ENCODE measurements at regions not wholly inside any gene's neighbourhood (a gene's known extent, or its start where the extent isn't known, plus 50 kb on each side); places are given as distances from the start of the nearest gene placed in this dataset.

DNA sequence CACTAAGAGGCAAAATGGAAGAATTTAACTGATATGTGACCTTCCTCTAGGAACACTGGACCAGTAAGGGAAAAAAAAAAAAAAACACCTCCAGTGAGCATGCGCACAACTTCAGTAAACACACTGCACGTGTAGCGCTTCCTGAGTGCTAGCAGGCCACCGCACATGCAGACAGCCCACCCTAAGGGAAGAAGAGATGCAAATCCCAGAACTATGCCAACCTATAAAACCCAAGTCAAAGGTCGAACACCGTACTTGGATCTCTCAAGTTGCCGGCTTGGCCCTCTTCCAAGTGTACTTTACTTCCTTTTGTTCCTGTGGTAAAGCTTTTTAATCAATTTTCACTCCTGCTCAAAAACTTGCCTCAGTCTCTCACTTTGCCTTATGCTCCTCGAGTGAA, 64.5 kb upstream of the CADPS start:
- in situ Hi-C loops (cut with HindIII; ENCODE audit: extremely low pct_ligation_motif_present, low pct_unique_long_range_greater_than_20kb), result no loop called here
- TF ChIP-seq, protein P1, sequence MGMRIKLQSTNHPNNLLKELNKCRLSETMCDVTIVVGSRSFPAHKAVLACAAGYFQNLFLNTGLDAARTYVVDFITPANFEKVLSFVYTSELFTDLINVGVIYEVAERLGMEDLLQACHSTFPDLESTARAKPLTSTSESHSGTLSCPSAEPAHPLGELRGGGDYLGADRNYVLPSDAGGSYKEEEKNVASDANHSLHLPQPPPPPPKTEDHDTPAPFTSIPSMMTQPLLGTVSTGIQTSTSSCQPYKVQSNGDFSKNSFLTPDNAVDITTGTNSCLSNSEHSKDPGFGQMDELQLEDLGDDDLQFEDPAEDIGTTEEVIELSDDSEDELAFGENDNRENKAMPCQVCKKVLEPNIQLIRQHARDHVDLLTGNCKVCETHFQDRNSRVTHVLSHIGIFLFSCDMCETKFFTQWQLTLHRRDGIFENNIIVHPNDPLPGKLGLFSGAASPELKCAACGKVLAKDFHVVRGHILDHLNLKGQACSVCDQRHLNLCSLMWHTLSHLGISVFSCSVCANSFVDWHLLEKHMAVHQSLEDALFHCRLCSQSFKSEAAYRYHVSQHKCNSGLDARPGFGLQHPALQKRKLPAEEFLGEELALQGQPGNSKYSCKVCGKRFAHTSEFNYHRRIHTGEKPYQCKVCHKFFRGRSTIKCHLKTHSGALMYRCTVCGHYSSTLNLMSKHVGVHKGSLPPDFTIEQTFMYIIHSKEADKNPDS (CRISPR knock-in tag; IDR thresholded peaks at IDR 0.05), result no peak
- no peak for TF ChIP-seq ZNF563 (CRISPR knock-in tag; IDR thresholded peaks at IDR 0.05)
- TF ChIP-seq ZNF124 (CRISPR knock-in tag; IDR thresholded peaks at IDR 0.05), result no peak
- no peak for TF ChIP-seq FOXK2 (IDR thresholded peaks at IDR 0.05)
- TF ChIP-seq ZFP1 (CRISPR knock-in tag; IDR thresholded peaks at IDR 0.05), result no peak
- TF ChIP-seq, protein P2, sequence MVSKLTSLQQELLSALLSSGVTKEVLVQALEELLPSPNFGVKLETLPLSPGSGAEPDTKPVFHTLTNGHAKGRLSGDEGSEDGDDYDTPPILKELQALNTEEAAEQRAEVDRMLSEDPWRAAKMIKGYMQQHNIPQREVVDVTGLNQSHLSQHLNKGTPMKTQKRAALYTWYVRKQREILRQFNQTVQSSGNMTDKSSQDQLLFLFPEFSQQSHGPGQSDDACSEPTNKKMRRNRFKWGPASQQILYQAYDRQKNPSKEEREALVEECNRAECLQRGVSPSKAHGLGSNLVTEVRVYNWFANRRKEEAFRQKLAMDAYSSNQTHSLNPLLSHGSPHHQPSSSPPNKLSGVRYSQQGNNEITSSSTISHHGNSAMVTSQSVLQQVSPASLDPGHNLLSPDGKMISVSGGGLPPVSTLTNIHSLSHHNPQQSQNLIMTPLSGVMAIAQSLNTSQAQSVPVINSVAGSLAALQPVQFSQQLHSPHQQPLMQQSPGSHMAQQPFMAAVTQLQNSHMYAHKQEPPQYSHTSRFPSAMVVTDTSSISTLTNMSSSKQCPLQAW (CRISPR knock-in tag; IDR thresholded peaks at IDR 0.05), result no peak
- no peak for TF ChIP-seq NFE2 (CRISPR knock-in tag; IDR thresholded peaks at IDR 0.05)
- no peak for TF ChIP-seq SETDB1 (CRISPR knock-in tag; IDR thresholded peaks at IDR 0.05; ENCODE audit: borderline replicate concordance)
- TF ChIP-seq, protein P3, sequence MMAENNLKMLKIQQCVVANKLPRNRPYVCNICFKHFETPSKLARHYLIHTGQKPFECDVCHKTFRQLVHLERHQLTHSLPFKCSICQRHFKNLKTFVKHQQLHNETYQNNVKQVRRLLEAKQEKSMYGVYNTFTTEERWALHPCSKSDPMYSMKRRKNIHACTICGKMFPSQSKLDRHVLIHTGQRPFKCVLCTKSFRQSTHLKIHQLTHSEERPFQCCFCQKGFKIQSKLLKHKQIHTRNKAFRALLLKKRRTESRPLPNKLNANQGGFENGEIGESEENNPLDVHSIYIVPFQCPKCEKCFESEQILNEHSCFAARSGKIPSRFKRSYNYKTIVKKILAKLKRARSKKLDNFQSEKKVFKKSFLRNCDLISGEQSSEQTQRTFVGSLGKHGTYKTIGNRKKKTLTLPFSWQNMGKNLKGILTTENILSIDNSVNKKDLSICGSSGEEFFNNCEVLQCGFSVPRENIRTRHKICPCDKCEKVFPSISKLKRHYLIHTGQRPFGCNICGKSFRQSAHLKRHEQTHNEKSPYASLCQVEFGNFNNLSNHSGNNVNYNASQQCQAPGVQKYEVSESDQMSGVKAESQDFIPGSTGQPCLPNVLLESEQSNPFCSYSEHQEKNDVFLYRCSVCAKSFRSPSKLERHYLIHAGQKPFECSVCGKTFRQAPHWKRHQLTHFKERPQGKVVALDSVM (CRISPR knock-in tag; IDR thresholded peaks at IDR 0.05), result no peak
- TF ChIP-seq ZNF34 (CRISPR knock-in tag; IDR thresholded peaks at IDR 0.05; ENCODE audit: borderline replicate concordance), result no peak
- no peak for TF ChIP-seq HDAC1 (CRISPR knock-in tag; IDR thresholded peaks at IDR 0.05)
- no peak for TF ChIP-seq HOXA3 (CRISPR knock-in tag; IDR thresholded peaks at IDR 0.05)
- TF ChIP-seq AGO2 (optimal IDR thresholded peaks at IDR 0.05; ENCODE audit: low read depth, low read length), result no peak
- no peak for TF ChIP-seq FOXA1 (IDR thresholded peaks at IDR 0.05)
- no peak for TF ChIP-seq FOXA1 (CRISPR knock-in tag; IDR thresholded peaks at IDR 0.05)
- no peak for FAIRE-seq
- H3K79me2 ChIP-seq (ENCODE audit: insufficient read depth, low read length), result no peaks in the 10 kb centered on the region
- 33% methylated on average over 8 of the region's 8 CpGs for WGBS (ENCODE audit: low lambda C conversion rate)
- H3K9ac ChIP-seq (ENCODE audit: insufficient read depth, low read depth, low read length), result no peak overlapping the region
- H3K4me1 ChIP-seq (ENCODE audit: insufficient read depth, low read length), result peaks cover 6% of the 10 kb centered on the region; the same call in 1 of the 2 replicates
- no peak overlapping the region for H3K4me2 ChIP-seq (ENCODE audit: low read depth, low read length)
- no peak overlapping the region for H3K27ac ChIP-seq (ENCODE audit: extremely low read length, insufficient read depth, low read length)
- H2AFZ ChIP-seq (ENCODE audit: low read length), result no peak overlapping the region
- no peaks in the 10 kb centered on the region for H4K20me1 ChIP-seq (ENCODE audit: insufficient read depth, low read length)
- no peak overlapping the region for H3K4me3 ChIP-seq (replicated peaks in 1 of 3; ENCODE audit: insufficient read depth in 1 of 3, low read depth in 2 of 3, low read length in 3 of 3)
- no peaks in the 10 kb centered on the region for H3K9me3 ChIP-seq (ENCODE audit: low read length)
- no peak for DNase-seq (ENCODE audit: low spot score)
- H3K36me3 ChIP-seq (replicated peaks in 1 of 2; ENCODE audit: control insufficient read depth in 1 of 2, insufficient read depth in 2 of 2, low read length in 2 of 2), result no peaks in the 10 kb centered on the region
- ChIA-PET POLR2A (no interaction called here), CTCF (ENCODE audit: low intra/inter-chr PET ratio, low total read pairs) (no interaction called here)
- no TSS peak for BruUV-seq (replicated peaks)
- intact Hi-C loops (cut with micrococcal nuclease; ENCODE audit: unreplicated experiment), result no loop called here
- ATAC-seq, result no peak
- no peaks in the 10 kb centered on the region for H3K27me3 ChIP-seq (ENCODE audit: control insufficient read depth in 1 of 2, insufficient read depth in 2 of 2, low read length in 2 of 2)
